ENCODE measurements at regions not wholly inside any gene's neighbourhood (a gene's known extent, or its start where the extent isn't known, plus 50 kb on each side); places are given as distances from the start of the nearest gene placed in this dataset.

- TF ChIP-seq, protein P1, sequence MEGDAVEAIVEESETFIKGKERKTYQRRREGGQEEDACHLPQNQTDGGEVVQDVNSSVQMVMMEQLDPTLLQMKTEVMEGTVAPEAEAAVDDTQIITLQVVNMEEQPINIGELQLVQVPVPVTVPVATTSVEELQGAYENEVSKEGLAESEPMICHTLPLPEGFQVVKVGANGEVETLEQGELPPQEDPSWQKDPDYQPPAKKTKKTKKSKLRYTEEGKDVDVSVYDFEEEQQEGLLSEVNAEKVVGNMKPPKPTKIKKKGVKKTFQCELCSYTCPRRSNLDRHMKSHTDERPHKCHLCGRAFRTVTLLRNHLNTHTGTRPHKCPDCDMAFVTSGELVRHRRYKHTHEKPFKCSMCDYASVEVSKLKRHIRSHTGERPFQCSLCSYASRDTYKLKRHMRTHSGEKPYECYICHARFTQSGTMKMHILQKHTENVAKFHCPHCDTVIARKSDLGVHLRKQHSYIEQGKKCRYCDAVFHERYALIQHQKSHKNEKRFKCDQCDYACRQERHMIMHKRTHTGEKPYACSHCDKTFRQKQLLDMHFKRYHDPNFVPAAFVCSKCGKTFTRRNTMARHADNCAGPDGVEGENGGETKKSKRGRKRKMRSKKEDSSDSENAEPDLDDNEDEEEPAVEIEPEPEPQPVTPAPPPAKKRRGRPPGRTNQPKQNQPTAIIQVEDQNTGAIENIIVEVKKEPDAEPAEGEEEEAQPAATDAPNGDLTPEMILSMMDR (IDR thresholded peaks at IDR 0.05; ENCODE audit: low read length): no peak
- TF ChIP-seq EZH2 (IDR thresholded peaks at IDR 0.05; ENCODE audit: borderline replicate concordance, low read length): no peak
Measured at GRCh38 chr11:79617561-79617960, 176.7 kb upstream of the TENM4 start.

Data from OCI-LY1 (cell line).